Ectodermal cell (in vitro differentiated cells): ENCODE measurements at regions not wholly inside any gene's neighbourhood (a gene's known extent, or its start where the extent isn't known, plus 50 kb on each side); places are given as distances from the start of the nearest gene placed in this dataset.
A peak's percentile ranks its signal among the peaks of the same experiment; 100 is the strongest.
"Not testable (repeated sequence)": the region's sequence is repeated elsewhere in the genome, so short reads cannot be mapped to it uniquely, and the experiment has no call there.

Experiments
- H3K27ac ChIP-seq: 2 replicates; pipeline ENCODE4 v1.7.0; 2013; ENCODE audit warnings: mild to moderate bottlenecking, low read depth, low read length; ENCODE audit not compliant: insufficient read depth, poor library complexity, severe bottlenecking
- H3K27me3 ChIP-seq: 2 replicates; pipeline ENCODE4 v1.7.0; 2013; ENCODE audit warnings: mild to moderate bottlenecking, low read length; ENCODE audit not compliant: insufficient read depth, control insufficient read depth, poor library complexity, severe bottlenecking
- H3K36me3 ChIP-seq: one replicate; pipeline ENCODE4 v1.7.0; 2013; ENCODE audit warnings: low read length; ENCODE audit not compliant: control insufficient read depth, insufficient read depth
- H3K4me1 ChIP-seq: one replicate; pipeline ENCODE4 v1.7.0; 2013; ENCODE audit warnings: low read length; ENCODE audit not compliant: control insufficient read depth, insufficient read depth
- H3K4me3 ChIP-seq: 2 replicates; pipeline ENCODE4 v1.7.0; 2013; ENCODE audit warnings: low read depth, low read length, control low read depth; ENCODE audit not compliant: insufficient read depth
- H3K9me3 ChIP-seq: 2 replicates; pipeline ENCODE4 v1.7.0; 2013; ENCODE audit warnings: mild to moderate bottlenecking, low read length, moderate library complexity; ENCODE audit not compliant: control insufficient read depth
- WGBS, 2 experiments: methylation state at CpG; one replicate each; pipeline ENCODE4 v1.1.7; 2013; ENCODE audit warnings: missing lambda C conversion rate in 2 of 2; 5-methylcytosine and 5-hydroxymethylcytosine counted together

DNA sequence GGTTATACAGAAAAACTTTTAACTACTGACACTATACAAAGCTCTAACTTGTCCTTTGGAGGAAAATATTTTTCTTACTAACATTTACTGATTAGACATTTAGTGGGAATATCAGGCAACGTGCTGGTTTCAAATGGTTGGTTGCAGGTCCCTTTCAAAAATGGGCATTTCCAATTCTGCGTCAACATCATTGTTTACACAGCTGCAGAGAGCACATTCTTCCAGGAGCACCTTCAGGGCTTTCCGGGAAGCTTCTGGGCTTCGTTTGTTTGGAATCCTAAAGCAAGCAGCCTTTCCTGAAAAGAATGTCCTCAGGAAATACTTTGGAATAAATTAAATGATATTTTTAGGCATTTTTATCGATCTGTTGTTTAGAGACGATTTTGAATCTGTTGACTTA is 289.7 kb downstream of the TRIML1 start:
- Histone ChIP-seq H3K9me3 (no peaks in the 10 kb centered on the region), H3K4me3 (no peak overlapping the region), H3K36me3 (no peaks in the 10 kb centered on the region), H3K27ac (peak overlapping the region; percentile 8), H3K4me1 (peaks cover 14% of the 10 kb centered on the region), H3K27me3 (no peaks in the 10 kb centered on the region)
- 38 to 42% methylated on average over 6 of the region's 6 CpGs for WGBS, 2 experiments

DNA sequence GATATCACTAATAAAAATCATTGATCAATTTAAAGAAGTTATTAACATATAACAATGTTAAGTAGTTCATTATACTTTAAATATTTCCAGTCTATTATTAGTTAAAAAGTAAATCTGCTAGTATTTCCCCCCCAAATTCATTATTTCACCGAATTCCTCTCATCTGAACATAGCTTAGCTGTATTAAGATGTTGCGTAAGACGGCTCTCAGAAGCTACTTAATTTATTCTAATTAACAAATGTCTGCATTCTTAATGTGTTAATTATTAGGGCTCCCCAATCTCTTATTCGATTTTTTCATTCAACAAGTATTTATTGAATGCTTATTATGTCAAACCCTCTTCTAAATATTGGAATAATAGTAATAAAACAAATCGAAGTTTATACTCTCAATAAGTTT is 290.7 kb downstream of the TRIML1 start:
- Histone ChIP-seq H3K27me3 (no peaks in the 10 kb centered on the region), H3K27ac (no peak overlapping the region), H3K4me1 (peaks cover 23% of the 10 kb centered on the region), H3K36me3 (no peaks in the 10 kb centered on the region), H3K9me3 (no peaks in the 10 kb centered on the region), H3K4me3 (no peak overlapping the region)
- WGBS, 2 experiments, result 93% methylated on average over 3 of the region's 5 CpGs; no CpG with 5 or more reads in 1 of the 2 experiments

DNA sequence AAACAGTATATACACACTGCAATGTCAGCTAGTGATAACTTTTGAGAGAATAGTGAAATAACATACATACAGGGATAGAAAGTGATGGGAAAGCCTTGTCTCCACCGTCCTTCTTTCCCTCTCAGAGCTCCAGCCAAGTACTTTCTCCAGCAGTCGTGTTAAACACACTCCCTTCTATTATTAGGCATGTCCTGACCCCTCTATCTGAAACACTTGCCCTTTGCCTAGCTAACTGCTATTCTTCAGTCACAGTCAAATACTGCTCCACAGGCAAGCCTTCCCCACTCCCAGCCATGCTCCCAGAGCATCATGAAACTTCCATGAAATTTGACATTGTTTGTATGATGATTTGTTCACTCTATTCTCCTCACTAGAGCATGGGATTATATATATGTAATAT is 291.1 kb downstream of the TRIML1 start:
- Histone ChIP-seq H3K4me3 (no peak overlapping the region), H3K9me3 (no peaks in the 10 kb centered on the region), H3K36me3 (no peaks in the 10 kb centered on the region), H3K27ac (no peak overlapping the region), H3K4me1 (peaks cover 23% of the 10 kb centered on the region), H3K27me3 (no peaks in the 10 kb centered on the region)
- WGBS, 2 experiments, result 61 to 69% methylated on average over 2 of the region's 2 CpGs

DNA sequence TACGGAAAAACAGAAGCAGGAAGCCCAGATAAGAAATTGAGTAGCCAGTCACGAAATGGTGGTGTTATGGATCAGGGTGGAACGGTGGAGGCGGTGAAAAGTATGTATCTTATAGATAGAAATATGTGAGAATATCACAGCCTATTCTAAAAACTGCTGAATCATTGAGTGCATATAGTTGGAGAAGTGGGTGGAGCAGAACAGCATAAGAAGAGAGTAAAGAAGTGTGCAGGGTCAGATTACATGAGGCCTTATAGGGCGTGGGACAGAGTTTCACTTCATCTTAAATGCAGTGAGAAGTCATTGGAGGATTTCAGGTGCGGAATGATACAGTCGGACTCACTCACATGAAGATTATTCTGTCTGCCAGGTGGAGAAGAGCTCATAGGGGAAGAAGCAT is 293.1 kb downstream of the TRIML1 start:
- Histone ChIP-seq H3K27ac (no peak overlapping the region), H3K4me1 (peaks cover 23% of the 10 kb centered on the region), H3K36me3 (no peaks in the 10 kb centered on the region), H3K4me3 (no peak overlapping the region), H3K27me3 (no peaks in the 10 kb centered on the region), H3K9me3 (no peaks in the 10 kb centered on the region)
- 92 to 95% methylated on average over 7 of the region's 7 CpGs for WGBS, 2 experiments

DNA sequence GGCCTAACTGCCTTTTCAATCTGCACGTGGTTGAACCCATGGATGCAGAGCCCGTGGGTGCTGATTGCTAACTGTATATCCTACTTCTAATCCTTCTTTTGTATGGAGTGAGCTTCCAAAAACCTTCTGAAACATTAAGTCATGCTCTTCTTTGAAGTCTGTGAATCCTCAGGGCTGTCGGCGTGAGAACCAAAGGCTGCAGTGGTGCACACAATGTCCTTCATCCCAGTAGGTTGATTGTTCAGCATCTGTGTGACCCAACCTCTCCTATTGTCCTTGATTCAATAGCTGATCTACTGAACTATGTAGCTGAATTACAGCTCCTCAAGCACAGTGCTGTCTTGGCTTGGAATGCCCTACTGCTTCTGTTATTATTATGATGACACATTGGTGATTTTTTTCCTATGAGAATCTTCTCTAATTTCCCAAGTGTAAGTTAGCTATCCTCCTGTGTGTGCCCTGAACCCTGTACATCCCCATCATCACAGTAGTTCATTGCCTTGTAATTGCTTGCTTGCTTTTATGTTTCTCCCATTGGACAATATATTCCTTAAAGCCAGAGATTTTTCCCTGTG is 294.6 kb downstream of the TRIML1 start:
- H3K4me1 ChIP-seq, result peaks cover 14% of the 10 kb centered on the region
- H3K4me3 ChIP-seq, result no peak overlapping the region
- no peaks in the 10 kb centered on the region for H3K27me3 ChIP-seq
- WGBS, 2 experiments, result 18 to 23% methylated on average over 4 of the region's 4 CpGs
- H3K27ac ChIP-seq, result peak overlapping the region; percentile 67
- no peaks in the 10 kb centered on the region for H3K36me3 ChIP-seq
- H3K9me3 ChIP-seq, result no peaks in the 10 kb centered on the region

DNA sequence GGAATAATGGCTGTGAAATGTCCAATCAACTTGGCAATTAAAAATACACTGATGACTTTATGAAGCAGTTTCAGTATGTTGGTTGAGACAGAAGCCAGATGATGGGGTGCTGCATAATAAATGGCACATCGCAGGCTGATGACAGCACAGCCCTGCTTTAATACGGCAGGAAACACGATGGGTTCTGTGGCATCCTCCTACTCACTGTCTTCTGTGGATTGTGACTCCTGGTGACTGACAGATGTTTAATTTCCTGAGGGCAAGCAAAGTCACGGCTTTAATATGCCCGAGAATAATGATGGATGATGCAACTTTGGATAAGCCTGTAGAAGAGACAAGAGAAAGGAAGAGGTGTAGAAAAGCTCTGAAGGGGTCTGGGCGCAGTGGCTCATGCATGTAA is 295.4 kb downstream of the TRIML1 start:
- 92 to 94% methylated on average over 6 of the region's 6 CpGs for WGBS, 2 experiments
- H3K4me1 ChIP-seq, result peaks cover 9% of the 10 kb centered on the region
- no peaks in the 10 kb centered on the region for H3K27me3 ChIP-seq
- H3K27ac ChIP-seq, result peak overlapping the region; percentile 67
- no peaks in the 10 kb centered on the region for H3K36me3 ChIP-seq
- H3K9me3 ChIP-seq, result no peaks in the 10 kb centered on the region
- H3K4me3 ChIP-seq, result no peak overlapping the region

DNA sequence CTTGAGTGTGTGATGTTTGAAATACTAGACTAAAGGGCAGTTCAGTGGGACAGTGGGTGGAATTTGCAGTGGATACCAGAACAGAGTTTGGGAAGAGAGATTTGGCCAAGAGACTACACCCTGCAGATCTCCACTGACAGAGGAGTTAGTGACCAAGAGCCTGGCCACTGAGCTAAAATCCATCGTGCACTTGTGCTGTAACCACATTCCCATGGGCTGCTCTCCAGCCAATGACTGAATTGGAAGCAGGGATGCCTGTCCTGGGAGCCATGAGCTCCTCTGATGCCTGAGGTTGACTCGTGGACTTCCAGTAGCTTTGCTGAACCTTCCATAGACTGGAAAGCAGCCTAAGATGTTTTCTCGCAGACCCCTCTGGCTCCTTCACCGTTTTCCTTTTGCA is 296.1 kb downstream of the TRIML1 start:
- peaks cover 9% of the 10 kb centered on the region for H3K4me1 ChIP-seq
- H3K4me3 ChIP-seq, result no peak overlapping the region
- 95 to 97% methylated on average over 4 of the region's 4 CpGs for WGBS, 2 experiments
- H3K27ac ChIP-seq, result no peak overlapping the region
- H3K36me3 ChIP-seq, result no peaks in the 10 kb centered on the region
- H3K9me3 ChIP-seq, result no peaks in the 10 kb centered on the region
- no peaks in the 10 kb centered on the region for H3K27me3 ChIP-seq

DNA sequence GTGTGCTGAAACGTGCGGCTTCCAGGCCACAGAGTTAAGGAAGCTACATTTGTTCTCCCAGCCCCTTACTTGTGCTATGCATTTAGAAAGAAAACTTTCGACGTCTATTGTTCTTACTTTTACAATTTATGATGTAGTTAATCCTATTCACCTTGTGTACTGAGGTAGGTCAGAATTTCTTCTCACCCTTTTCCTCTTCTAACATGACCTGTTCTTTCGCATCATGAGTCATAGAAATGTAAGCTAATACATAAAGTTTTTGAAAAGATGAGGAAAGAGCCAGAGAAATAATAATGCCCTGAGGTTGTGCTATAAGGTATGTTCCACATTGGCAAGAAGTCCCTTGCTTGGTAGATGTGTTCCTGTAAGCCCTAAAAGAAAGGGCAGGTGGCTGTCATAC is 298.3 kb downstream of the TRIML1 start:
- no peak overlapping the region for H3K27ac ChIP-seq

DNA sequence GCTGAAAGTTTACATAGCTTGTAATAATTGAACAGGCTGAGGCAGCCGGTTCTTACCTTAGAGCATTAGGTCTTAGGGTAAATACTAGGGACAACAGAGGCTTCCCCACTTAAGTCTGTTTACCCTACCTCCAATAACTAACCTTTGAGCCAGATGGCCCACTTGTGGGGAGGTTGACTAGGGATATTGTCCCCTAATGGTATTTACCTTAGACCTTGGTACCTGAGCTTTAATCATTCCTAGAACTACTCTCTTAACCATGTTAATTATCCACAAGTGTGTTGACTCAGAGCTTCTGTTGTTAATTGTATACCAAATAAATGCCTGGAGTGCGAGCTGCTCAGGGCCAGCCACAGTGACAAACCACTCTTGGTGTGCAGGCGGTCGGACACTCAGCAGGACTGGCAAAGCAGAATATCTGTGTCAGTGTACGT is 299.2 kb downstream of the TRIML1 start:
- not testable (repeated sequence) for H3K4me3 ChIP-seq, H3K27me3 ChIP-seq, H3K27ac ChIP-seq, H3K4me1 ChIP-seq, H3K36me3 ChIP-seq, H3K9me3 ChIP-seq
- 93 to 97% methylated on average over 5 of the region's 5 CpGs for WGBS, 2 experiments

More for the DNA sequence above, 298.3 kb downstream of the TRIML1 start:
- Histone ChIP-seq H3K4me1 (peaks cover 9% of the 10 kb centered on the region), H3K27me3 (no peaks in the 10 kb centered on the region), H3K36me3 (no peaks in the 10 kb centered on the region), H3K4me3 (no peak overlapping the region), H3K9me3 (no peaks in the 10 kb centered on the region)
- WGBS, 2 experiments, result 94 to 100% methylated on average over 5 of the region's 5 CpGs

DNA sequence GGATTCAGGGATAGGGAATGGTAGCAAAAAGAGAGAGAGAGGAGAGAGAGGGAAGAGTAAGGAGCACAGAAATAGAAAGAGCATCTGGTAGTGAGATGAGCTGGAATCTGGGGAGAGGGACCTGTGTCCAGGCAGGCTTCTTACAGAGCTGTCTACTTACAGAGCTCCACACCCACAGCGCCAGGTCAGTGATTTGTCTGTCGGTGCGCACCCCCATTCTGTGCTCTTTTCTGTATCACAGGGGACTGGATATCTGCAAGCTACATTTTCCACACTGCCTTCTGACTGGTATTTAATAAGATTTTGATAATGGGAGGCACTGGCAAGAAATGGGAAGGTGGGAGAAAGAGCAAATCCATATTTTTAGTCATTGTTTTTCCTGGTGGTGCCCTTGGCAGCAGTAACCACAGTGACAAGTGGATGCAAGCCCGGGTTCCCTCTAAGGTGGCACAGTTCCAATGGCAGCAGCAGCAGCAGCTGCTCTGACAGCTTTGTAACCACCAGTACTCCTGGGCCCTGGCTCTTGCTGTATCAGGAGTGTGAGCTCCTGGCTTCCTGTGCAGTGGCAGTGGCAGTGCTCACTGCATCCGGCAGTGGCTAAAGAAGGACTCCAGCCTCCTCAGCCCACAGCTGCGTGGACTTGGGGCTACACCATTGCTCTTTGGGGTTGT is 300.5 kb downstream of the TRIML1 start:
- WGBS, 2 experiments, result 90 to 95% methylated on average over 6 of the region's 6 CpGs
- H3K9me3 ChIP-seq, result no peaks in the 10 kb centered on the region
- H3K4me1 ChIP-seq, result peaks cover under 1% of the 10 kb centered on the region
- no peaks in the 10 kb centered on the region for H3K27me3 ChIP-seq
- H3K36me3 ChIP-seq, result no peaks in the 10 kb centered on the region
- no peak overlapping the region for H3K4me3 ChIP-seq
- no peak overlapping the region for H3K27ac ChIP-seq
